Epithelial cell of proximal tubule (primary cell): ENCODE measurements at regions not wholly inside any gene's neighbourhood (a gene's known extent, or its start where the extent isn't known, plus 50 kb on each side); places are given as distances from the start of the nearest gene placed in this dataset.

Experiments
- DNase-seq: peaks from one replicate; pipeline ENCODE4 v3.0.0-alpha.2; 2011; ENCODE audit warnings: low read depth
- H3K4me3 ChIP-seq: 2 replicates; pipeline ENCODE4 v1.5.1; 2011; ENCODE audit warnings: low read depth, mild to moderate bottlenecking, low read length
- TF ChIP-seq, protein P1 (sequence below): conservative IDR thresholded peaks from 2 replicates; pipeline ENCODE4 v1.5.1; 2012; ENCODE audit warnings: low read depth, mild to moderate bottlenecking, low read length

GRCh38 chr12:17215759-17216570, 610.0 kb upstream of the LMO3 start:
- H3K4me3 ChIP-seq = peak overlapping the region; percentile 26
- TF ChIP-seq, protein P1, sequence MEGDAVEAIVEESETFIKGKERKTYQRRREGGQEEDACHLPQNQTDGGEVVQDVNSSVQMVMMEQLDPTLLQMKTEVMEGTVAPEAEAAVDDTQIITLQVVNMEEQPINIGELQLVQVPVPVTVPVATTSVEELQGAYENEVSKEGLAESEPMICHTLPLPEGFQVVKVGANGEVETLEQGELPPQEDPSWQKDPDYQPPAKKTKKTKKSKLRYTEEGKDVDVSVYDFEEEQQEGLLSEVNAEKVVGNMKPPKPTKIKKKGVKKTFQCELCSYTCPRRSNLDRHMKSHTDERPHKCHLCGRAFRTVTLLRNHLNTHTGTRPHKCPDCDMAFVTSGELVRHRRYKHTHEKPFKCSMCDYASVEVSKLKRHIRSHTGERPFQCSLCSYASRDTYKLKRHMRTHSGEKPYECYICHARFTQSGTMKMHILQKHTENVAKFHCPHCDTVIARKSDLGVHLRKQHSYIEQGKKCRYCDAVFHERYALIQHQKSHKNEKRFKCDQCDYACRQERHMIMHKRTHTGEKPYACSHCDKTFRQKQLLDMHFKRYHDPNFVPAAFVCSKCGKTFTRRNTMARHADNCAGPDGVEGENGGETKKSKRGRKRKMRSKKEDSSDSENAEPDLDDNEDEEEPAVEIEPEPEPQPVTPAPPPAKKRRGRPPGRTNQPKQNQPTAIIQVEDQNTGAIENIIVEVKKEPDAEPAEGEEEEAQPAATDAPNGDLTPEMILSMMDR = peak; percentile 53
- no peak for DNase-seq

- DNase-seq = peak; percentile 47
These were observed 609.0 kb upstream of the LMO3 start for GRCh38 chr12:17214929-17215328.

GRCh38 chr12:17206553-17206952, 600.6 kb upstream of the LMO3 start:
- TF ChIP-seq, protein P1 = no peak
- no peak for DNase-seq
- no peak overlapping the region for H3K4me3 ChIP-seq

More at GRCh38 chr12:17214929-17215328, 609.0 kb upstream of the LMO3 start:
- H3K4me3 ChIP-seq = peak overlapping the region; percentile 26
- TF ChIP-seq, protein P1 = no peak

GRCh38 chr12:17204289-17205054, 598.5 kb upstream of the LMO3 start:
- no peak for DNase-seq
- TF ChIP-seq, protein P1 = no peak
- no peak overlapping the region for H3K4me3 ChIP-seq

- TF ChIP-seq, protein P1 = no peak
- no peak for DNase-seq
- H3K4me3 ChIP-seq = no peak overlapping the region
These were observed 597.5 kb upstream of the LMO3 start for GRCh38 chr12:17203497-17203896.

DNA sequence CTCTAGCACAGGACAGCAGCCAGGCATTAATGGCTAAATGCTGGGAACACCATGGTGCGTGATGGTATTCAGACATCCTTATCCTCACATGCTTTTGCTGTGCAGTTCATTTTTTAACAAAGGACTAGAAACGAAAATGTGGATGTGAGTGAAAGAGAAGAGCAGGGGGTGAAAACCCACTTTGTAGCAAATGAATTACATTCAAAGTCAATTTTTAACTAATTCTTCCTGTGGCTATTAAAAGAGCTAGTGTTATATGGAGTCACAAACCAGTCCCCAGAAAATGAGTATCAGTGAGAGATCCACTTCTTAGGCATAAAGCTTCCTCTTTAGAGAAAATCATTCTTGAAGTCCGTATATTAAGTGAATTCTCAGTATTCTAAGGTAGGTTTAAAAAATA, 592.0 kb upstream of the LMO3 start:
- no peak overlapping the region for H3K4me3 ChIP-seq
- TF ChIP-seq, protein P1 = no peak
- DNase-seq = no peak
